Hepatocyte (in vitro differentiated cells): ENCODE measurements at regions not wholly inside any gene's neighbourhood (a gene's known extent, or its start where the extent isn't known, plus 50 kb on each side); places are given as distances from the start of the nearest gene placed in this dataset.

Experiments used
- EZH2 ChIP-seq: fragments of 200-600 bp; sonication (generic); IDR thresholded peaks from 2 replicates; pipeline ENCODE4 v1.6.1; 2016; ENCODE audit warnings: antibody characterized with exemption, mild to moderate bottlenecking, borderline replicate concordance
- EZH2phosphoT487 ChIP-seq: fragments of 200-600 bp; sonication (generic); IDR thresholded peaks from one replicate; pipeline ENCODE4 v1.6.1; 2018; ENCODE audit warnings: antibody characterized with exemption, mild to moderate bottlenecking, low read depth, moderate library complexity; ENCODE audit not compliant: unreplicated experiment, severe bottlenecking
- TF ChIP-seq, protein P1 (sequence below): fragments of 200-600 bp; sonication (generic); IDR thresholded peaks from 2 replicates; pipeline ENCODE4 v1.5.1; 2016; ENCODE audit warnings: antibody characterized with exemption, mild to moderate bottlenecking; ENCODE audit not compliant: poor library complexity

DNA sequence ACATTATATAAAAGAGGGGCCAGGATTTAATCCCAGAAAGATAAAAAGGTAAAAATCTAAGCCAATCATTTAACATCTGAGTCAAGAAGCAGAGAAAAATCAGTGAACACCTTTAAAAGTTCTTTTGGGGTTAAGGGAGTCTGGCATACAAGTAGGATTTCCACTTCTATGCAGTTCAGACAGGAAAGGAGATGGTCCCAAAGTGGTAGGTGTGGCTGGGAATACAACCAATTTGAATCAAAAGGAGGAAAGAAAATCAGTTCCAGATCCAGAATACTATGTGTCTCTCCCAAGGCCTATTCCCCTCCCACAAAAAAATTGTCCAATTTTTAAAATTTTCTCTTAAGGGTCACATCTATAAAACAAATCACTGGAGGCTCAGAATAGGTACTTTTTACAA is 167.4 kb downstream of the PHLDA1 start:
- TF ChIP-seq, protein P1, sequence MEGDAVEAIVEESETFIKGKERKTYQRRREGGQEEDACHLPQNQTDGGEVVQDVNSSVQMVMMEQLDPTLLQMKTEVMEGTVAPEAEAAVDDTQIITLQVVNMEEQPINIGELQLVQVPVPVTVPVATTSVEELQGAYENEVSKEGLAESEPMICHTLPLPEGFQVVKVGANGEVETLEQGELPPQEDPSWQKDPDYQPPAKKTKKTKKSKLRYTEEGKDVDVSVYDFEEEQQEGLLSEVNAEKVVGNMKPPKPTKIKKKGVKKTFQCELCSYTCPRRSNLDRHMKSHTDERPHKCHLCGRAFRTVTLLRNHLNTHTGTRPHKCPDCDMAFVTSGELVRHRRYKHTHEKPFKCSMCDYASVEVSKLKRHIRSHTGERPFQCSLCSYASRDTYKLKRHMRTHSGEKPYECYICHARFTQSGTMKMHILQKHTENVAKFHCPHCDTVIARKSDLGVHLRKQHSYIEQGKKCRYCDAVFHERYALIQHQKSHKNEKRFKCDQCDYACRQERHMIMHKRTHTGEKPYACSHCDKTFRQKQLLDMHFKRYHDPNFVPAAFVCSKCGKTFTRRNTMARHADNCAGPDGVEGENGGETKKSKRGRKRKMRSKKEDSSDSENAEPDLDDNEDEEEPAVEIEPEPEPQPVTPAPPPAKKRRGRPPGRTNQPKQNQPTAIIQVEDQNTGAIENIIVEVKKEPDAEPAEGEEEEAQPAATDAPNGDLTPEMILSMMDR: no peak
- no peak for TF ChIP-seq EZH2
- no peak for TF ChIP-seq EZH2phosphoT487
